Activated T-cell treated with anti-CD3 and anti-CD28 coated beads, Interleukin-2, amount 50 U/mL, for 24 hours (primary cell): ENCODE measurements at regions not wholly inside any gene's neighbourhood (a gene's known extent, or its start where the extent isn't known, plus 50 kb on each side); places are given as distances from the start of the nearest gene placed in this dataset.

Experiments
- DNase-seq: peaks from one replicate; pipeline ENCODE4 v3.0.0-alpha.2; 2020
- H3K27ac Mint-ChIP-seq: 2 replicates; pipeline ENCODE4 v1.8.0; 2020; ENCODE audit warnings: mild to moderate bottlenecking, mixed read lengths
- H3K27me3 Mint-ChIP-seq: 2 replicates; pipeline ENCODE4 v1.8.0; 2020; ENCODE audit warnings: mixed read lengths
- H3K36me3 Mint-ChIP-seq: 2 replicates; pipeline ENCODE4 v1.8.0; 2020; ENCODE audit warnings: low read depth, mixed read lengths
- H3K4me1 Mint-ChIP-seq: 2 replicates; pipeline ENCODE4 v1.8.0; 2020; ENCODE audit warnings: low read depth, mixed read lengths
- H3K4me3 Mint-ChIP-seq: 2 replicates; pipeline ENCODE4 v1.8.0; 2020; ENCODE audit warnings: mild to moderate bottlenecking, moderate library complexity, mixed read lengths
- H3K9me3 Mint-ChIP-seq: 2 replicates; pipeline ENCODE4 v1.8.0; 2020; ENCODE audit warnings: mixed read lengths

DNA sequence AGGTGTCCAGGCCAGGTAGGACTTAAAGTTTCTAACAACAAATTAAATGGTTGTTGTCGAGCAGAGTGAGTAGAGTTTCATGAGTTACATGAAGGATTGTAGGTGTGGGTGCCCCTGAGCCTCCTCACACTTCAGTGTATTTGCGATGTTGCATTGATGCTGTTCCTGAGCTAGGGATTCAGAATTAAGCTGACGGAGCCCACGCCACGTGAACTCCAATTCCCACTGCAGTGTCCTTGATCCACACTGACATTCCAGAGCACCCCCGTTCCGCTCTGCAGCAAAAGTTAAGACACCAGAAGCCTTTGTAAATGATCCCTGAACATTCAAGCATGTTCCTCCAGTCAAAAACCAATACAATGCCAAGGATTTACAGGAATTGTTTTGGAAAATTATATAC lies 78.8 kb upstream of the SEC61G start:
- no peak overlapping the region for H3K27ac Mint-ChIP-seq
- no peaks in the 10 kb centered on the region for H3K9me3 Mint-ChIP-seq
- H3K36me3 Mint-ChIP-seq: no peaks in the 10 kb centered on the region
- no peak overlapping the region for H3K4me3 Mint-ChIP-seq
- H3K27me3 Mint-ChIP-seq: peaks cover 2% of the 10 kb centered on the region
- no peak for DNase-seq
- H3K4me1 Mint-ChIP-seq: no peaks in the 10 kb centered on the region

DNA sequence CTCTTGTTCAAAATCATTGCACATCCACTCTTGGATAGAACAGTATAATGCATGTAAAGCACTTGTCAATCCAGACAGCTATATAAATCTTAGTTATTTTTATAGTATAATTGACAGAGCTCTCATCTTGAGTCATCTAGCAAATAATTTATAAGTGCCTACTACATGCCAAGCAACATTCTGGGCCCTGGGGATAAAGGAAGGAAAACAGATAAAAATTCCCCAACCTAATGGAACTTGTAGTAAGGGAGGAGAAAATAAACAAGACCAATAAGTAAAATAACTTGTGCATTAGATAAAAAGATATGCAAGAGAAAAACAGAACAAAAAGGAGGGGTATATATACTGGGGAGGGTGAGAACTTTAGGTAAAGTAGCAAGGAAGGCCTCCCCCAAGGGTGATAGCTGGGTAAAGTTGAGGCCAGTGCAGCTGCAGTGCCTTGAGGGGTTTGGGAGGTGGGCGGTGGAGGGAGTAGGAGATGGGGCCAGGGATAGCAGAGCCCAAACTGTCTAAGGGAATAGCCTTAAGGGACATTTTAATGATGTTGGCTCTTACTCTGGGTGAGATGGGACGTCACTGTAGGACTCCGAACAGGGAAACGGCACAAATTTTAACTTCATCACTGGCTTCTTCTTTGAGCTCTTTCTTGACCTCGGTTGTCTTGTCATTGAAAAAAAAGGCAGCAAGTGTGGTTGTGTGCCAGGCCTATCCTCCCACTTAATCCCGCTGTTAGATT lies 79.3 kb upstream of the SEC61G start:
- DNase-seq: no peak
- Mint-ChIP-seq H3K4me1 (no peaks in the 10 kb centered on the region), H3K9me3 (no peaks in the 10 kb centered on the region), H3K27ac (no peak overlapping the region), H3K27me3 (peaks cover 2% of the 10 kb centered on the region), H3K4me3 (no peak overlapping the region), H3K36me3 (no peaks in the 10 kb centered on the region)

DNA sequence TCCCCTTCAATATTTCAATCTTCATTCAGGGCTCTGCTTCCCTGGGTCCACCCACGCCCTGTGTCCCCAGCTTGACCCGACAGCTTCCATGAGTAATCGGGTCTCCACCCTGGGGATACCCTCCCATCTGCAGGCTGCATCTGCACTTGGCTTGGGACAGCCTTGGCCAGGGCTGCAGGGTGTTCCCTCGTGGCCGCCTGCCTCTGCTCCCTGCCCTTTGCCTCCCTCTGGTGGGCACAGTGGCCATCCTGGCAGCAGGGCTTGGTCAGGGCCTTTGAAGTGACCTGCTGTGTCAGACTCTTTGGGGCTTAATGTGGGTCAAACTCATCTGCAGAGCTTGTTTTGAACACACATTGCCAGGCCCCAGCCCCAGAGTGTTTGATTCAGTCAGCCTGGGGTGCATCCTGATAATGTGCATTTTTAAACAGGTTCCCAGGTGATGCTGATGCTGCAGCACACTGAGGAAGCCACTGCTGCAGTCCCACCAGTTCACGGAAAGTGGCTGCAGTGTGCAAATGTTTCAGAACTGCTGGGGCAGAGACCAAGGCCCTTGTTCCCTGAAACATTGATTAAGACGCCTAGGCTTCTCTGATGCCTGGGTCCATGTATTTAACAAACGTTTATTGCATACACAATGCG lies 80.7 kb upstream of the SEC61G start:
- no peaks in the 10 kb centered on the region for H3K9me3 Mint-ChIP-seq
- DNase-seq: no peak

DNA sequence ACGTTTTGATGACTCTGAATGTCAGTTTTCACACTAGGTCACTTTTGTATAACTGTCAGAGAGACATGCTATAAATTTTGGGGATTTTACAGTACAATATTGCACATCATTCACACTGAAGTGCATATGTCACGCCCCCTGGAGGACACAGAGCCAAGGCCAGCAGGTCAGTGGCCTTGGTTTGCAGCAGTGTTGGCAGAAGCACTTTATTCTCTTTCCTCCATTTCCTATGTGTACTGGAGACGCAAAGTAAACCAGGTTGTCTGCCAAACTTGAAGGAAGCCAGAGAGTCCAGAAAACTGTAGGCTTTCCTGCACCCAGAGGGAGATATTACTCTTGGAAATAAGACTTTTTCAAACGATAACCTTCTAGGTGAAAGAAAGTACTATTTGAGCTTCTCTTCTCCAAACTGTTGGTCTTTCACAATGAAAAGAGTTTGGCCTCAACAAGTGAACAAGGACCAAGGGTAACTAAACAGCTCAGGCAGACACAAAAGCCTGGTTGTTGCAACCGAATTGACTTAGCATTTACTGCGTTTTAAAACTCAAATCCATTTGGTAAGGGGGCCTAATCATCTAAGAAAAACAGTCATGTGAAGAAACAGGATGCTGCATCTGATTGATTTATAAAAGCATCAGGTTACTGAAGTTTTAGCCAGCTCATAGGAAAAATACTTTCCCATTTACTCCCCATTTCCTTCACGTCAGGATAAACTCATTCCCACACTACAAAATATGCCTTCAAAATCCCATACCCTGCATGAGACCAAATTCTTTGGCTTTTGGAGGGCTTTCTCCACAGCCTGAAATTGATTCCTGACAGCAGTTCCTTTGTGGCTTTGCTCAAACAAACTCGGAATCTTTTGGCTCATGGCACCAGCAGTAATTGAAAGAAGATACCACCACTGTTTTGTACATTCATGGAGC lies 83.0 kb upstream of the SEC61G start:
- H3K36me3 Mint-ChIP-seq: no peaks in the 10 kb centered on the region
- H3K4me3 Mint-ChIP-seq: no peak overlapping the region
- peaks cover 2% of the 10 kb centered on the region for H3K27me3 Mint-ChIP-seq
- H3K9me3 Mint-ChIP-seq: no peaks in the 10 kb centered on the region
- no peak for DNase-seq
- H3K4me1 Mint-ChIP-seq: no peaks in the 10 kb centered on the region
- no peak overlapping the region for H3K27ac Mint-ChIP-seq

More for the DNA sequence above, 80.7 kb upstream of the SEC61G start:
- H3K27ac Mint-ChIP-seq: no peak overlapping the region
- no peak overlapping the region for H3K4me3 Mint-ChIP-seq
- peaks cover 2% of the 10 kb centered on the region for H3K27me3 Mint-ChIP-seq
- H3K36me3 Mint-ChIP-seq: no peaks in the 10 kb centered on the region
- H3K4me1 Mint-ChIP-seq: no peaks in the 10 kb centered on the region

DNA sequence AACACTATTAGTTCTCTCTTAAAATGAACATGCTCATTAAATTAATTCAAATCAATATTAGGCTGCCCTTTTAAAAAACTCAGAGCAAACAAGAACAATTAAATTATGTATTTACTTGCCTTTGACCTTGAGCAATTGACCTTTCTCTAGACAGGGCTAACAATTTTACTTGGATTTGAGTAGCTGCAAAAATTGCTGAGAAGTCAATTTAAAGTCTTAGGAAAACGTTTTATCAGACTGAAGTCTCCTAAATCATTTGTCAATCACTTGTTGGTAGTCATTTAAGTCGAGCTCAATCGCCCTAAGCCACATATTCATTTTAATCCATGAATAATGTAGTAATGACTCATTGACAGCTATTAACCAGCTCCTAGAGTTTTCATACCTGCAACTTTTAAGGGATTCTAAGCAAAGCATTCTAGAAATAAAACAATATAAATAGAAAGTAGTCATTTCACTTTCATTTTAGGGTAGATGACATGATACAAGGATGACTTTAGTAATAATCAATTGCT lies 84.9 kb upstream of the SEC61G start:
- Mint-ChIP-seq H3K27me3 (peaks cover 2% of the 10 kb centered on the region), H3K4me3 (no peak overlapping the region), H3K9me3 (no peaks in the 10 kb centered on the region), H3K27ac (no peak overlapping the region), H3K36me3 (no peaks in the 10 kb centered on the region), H3K4me1 (no peaks in the 10 kb centered on the region)
- no peak for DNase-seq

DNA sequence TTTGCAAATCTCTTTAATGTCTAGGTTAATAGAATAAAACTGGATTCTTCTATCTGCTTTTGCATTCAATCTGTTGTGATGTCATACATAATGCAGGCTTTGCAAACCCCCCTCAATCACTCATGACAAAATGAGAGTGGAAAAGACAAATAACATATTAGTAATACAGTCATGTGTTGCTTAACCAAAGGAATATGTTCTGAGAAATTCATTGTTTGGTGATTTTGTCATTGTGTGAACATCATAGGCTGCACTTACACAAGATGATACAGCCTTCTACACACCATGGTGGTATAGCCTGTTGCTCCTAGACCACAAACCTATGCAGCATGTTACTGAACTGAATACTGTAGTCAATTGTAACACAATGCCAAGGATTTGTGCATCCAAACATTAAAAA lies 87.3 kb upstream of the SEC61G start:
- DNase-seq: no peak
- no peaks in the 10 kb centered on the region for H3K4me1 Mint-ChIP-seq
- H3K9me3 Mint-ChIP-seq: peaks cover 12% of the 10 kb centered on the region
- no peaks in the 10 kb centered on the region for H3K27me3 Mint-ChIP-seq
- no peaks in the 10 kb centered on the region for H3K36me3 Mint-ChIP-seq
- H3K4me3 Mint-ChIP-seq: no peak overlapping the region
- H3K27ac Mint-ChIP-seq: no peak overlapping the region

DNA sequence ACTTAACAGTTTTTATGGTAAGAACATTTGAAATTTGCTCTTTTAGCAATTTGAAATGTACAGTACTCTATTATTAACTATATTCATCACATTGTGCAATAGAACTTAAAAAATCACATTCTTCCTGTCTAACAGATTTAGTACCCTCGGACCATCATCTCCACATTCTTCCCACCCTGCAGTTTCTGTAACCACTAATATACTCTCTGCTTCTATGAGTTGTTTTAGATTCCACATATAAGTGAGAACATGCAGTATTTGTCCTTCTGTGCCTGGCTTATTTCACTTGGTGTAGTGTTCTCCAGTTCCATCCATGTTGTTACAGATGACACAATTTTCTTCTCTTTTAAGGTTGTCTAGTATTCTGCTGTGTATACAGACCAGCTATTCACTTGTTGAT lies 88.9 kb upstream of the SEC61G start:
- Mint-ChIP-seq H3K36me3 (no peaks in the 10 kb centered on the region), H3K27me3 (no peaks in the 10 kb centered on the region), H3K4me3 (no peak overlapping the region), H3K4me1 (no peaks in the 10 kb centered on the region), H3K9me3 (peaks cover 20% of the 10 kb centered on the region), H3K27ac (no peak overlapping the region)
- DNase-seq: no peak

DNA sequence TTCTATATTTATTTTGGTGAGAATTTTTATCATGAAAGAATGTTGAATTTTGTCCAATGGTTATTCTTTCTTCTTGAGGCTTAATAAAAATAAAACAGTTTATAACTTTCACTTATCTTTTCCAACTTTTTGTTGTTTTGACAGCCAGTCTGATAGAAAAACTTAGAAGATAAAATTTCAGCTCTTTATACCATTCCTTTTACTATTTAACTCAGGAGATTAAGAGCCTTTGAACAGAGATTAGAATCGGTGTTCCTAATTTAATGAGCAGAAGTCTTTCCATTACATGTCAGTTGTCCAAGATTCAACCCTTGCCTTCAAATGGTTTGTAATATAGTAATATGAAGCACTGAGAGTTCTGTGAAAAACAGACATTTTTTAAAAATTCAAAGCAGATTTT lies 97.8 kb upstream of the SEC61G start:
- no peaks in the 10 kb centered on the region for H3K4me1 Mint-ChIP-seq

DNA sequence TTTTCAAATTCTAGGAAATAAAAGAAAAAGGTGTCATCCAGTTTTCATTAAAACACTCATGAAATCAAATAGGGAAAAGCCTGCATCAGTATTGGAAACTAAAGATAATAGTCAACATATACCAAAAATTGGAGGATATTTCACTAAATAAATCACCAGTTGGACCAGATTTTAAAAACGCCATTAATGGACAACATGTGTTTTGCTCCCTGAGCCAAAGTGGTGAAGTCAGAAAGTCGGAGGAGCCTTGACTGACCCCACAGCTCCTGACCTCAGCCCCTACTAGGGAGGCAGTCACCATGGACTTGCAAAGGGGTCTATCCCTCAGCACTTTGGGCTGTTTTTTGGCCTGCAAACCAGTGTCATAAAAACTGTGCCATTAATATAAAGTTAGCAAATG lies 98.3 kb upstream of the SEC61G start:
- H3K4me3 Mint-ChIP-seq: no peak overlapping the region
- H3K27ac Mint-ChIP-seq: no peak overlapping the region
- no peaks in the 10 kb centered on the region for H3K36me3 Mint-ChIP-seq
- peaks cover 19% of the 10 kb centered on the region for H3K27me3 Mint-ChIP-seq
- no peak for DNase-seq
- no peaks in the 10 kb centered on the region for H3K4me1 Mint-ChIP-seq
- H3K9me3 Mint-ChIP-seq: peaks cover 12% of the 10 kb centered on the region

More for the DNA sequence above, 97.8 kb upstream of the SEC61G start:
- peaks cover 16% of the 10 kb centered on the region for H3K9me3 Mint-ChIP-seq
- H3K27me3 Mint-ChIP-seq: peaks cover 16% of the 10 kb centered on the region
- H3K4me3 Mint-ChIP-seq: no peak overlapping the region
- DNase-seq: no peak
- no peak overlapping the region for H3K27ac Mint-ChIP-seq
- H3K36me3 Mint-ChIP-seq: no peaks in the 10 kb centered on the region

DNA sequence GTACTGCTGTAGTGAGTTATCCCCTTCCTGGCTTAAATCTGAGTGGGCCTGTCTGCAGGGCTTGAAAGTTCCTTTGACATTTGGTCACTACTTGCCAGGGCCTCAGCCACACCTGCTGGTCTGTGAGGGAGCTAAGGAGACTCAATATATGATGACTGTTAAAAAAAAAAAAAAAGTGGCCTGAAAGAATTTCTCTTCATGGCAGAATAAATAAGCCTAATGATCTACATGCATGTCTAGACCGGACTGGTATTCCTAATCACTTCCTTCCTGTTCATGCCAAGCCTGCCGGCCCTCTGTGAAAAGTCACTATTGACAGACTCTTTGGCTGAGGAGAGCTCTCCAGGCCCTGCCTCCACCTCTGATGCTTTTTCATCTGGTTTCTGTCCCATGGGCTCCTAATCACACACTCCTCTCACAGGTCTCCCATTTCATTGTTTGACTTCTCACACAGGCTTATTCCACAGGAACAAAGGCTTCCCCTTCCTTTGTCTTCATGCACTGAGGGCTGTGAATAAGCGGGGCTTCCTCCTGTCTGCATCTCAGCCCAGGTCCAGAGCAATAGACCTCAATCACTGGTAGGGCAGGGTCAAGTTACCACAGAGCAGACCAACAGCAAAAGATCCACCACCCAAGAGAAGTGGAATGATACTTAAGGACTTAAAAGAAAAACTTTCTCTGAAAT lies 99.1 kb upstream of the SEC61G start:
- Mint-ChIP-seq H3K27ac (no peak overlapping the region), H3K36me3 (no peaks in the 10 kb centered on the region), H3K4me1 (no peaks in the 10 kb centered on the region), H3K9me3 (peaks cover 8% of the 10 kb centered on the region), H3K4me3 (no peak overlapping the region), H3K27me3 (peaks cover 20% of the 10 kb centered on the region)
- no peak for DNase-seq

DNA sequence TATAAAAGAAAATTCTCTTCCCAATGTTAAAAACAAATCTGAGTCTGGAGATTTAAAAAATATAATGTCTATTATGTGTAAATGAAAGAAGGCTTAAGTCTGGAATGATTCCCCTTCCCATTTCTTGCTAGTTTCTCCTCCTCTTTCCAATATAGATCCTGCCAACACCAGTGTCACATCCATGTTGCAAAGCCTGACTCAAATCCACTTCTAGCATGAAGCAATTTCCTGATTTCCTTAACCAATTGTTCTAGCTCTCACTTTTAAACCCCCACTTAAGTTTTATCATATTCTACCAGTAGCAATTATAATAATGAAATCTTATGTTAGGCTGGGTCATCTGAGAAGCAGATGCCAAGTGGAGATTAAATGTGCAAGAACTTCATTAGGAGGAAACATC lies 100.1 kb upstream of the SEC61G start:
- H3K4me1 Mint-ChIP-seq: no peaks in the 10 kb centered on the region

DNA sequence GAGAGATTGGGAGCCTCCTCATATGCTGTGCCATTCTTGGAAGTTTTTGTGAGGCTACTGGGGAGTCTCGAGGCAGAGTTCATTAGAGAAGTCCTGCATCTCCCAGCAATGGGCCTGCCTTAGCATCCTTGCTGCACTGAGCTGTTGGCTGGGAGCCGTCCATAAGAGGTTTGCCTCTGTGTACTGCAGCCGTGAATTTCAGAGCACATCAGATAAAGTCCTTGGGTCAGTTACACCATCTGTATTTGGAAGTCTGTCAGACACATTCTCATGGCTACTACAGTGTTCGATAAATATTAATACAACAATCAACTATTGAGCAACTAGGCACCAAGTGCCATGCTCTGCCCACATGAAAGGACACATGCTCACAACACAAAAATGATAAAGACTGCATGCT lies 100.5 kb upstream of the SEC61G start:
- no peaks in the 10 kb centered on the region for H3K36me3 Mint-ChIP-seq
- no peak for DNase-seq
- H3K27me3 Mint-ChIP-seq: peaks cover 26% of the 10 kb centered on the region
- no peak overlapping the region for H3K27ac Mint-ChIP-seq
- H3K4me3 Mint-ChIP-seq: no peak overlapping the region
- H3K4me1 Mint-ChIP-seq: no peaks in the 10 kb centered on the region
- H3K9me3 Mint-ChIP-seq: no peaks in the 10 kb centered on the region

More for the DNA sequence above, 100.1 kb upstream of the SEC61G start:
- H3K36me3 Mint-ChIP-seq: no peaks in the 10 kb centered on the region
- no peak overlapping the region for H3K27ac Mint-ChIP-seq
- H3K4me3 Mint-ChIP-seq: no peak overlapping the region
- DNase-seq: no peak
- H3K9me3 Mint-ChIP-seq: no peaks in the 10 kb centered on the region
- peaks cover 22% of the 10 kb centered on the region for H3K27me3 Mint-ChIP-seq

DNA sequence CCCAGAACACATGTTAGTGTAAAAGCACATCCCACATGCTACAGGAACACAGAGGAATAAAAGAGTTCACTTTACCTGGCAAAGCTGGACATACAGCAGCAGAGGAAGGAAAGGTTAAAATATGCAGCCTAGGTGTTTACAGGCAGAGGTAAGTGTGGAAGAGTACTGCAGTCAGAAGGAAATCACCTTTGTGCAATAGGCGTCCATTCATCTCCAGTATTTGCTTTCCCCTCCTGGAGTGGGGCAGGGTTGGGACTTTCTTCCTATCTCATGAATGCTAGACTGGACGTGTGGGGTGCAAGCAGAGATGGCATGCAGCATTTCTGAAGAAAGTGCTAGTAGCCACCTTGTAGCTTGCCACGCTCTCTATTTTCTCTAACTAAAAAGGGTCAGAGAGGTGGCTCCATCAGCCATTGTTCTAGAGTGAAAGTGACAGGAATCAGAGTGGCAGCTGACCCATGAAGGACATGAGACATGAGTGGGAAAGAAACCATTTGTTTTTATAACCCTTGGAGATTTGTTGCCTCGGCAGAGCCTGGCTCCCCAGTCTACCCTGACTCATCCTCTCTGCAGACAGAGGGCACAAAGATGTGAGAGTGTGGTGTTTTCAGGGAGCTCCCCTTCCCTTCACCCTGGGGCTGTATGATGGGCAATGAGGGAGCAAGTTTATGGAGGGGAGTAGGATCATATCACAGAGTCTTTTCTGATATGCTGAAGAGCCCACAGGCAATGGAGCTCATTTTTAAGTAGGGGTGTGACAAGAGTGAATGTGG lies 101.2 kb upstream of the SEC61G start:
- no peak overlapping the region for H3K27ac Mint-ChIP-seq
- H3K4me3 Mint-ChIP-seq: no peak overlapping the region
- DNase-seq: no peak
- H3K4me1 Mint-ChIP-seq: no peaks in the 10 kb centered on the region
- no peaks in the 10 kb centered on the region for H3K9me3 Mint-ChIP-seq
- peaks cover 29% of the 10 kb centered on the region for H3K27me3 Mint-ChIP-seq
- H3K36me3 Mint-ChIP-seq: no peaks in the 10 kb centered on the region
